ENCODE measurements at regions not wholly inside any gene's neighbourhood (a gene's known extent, or its start where the extent isn't known, plus 50 kb on each side); places are given as distances from the start of the nearest gene placed in this dataset.

- TF ChIP-seq, protein P1, sequence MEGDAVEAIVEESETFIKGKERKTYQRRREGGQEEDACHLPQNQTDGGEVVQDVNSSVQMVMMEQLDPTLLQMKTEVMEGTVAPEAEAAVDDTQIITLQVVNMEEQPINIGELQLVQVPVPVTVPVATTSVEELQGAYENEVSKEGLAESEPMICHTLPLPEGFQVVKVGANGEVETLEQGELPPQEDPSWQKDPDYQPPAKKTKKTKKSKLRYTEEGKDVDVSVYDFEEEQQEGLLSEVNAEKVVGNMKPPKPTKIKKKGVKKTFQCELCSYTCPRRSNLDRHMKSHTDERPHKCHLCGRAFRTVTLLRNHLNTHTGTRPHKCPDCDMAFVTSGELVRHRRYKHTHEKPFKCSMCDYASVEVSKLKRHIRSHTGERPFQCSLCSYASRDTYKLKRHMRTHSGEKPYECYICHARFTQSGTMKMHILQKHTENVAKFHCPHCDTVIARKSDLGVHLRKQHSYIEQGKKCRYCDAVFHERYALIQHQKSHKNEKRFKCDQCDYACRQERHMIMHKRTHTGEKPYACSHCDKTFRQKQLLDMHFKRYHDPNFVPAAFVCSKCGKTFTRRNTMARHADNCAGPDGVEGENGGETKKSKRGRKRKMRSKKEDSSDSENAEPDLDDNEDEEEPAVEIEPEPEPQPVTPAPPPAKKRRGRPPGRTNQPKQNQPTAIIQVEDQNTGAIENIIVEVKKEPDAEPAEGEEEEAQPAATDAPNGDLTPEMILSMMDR (IDR thresholded peaks at IDR 0.05; ENCODE audit: insufficient read depth, low read depth, low read length) = no peak
- Histone ChIP-seq H3K27me3 (ENCODE audit: control insufficient read depth, insufficient read depth, low read length) (no peaks in the 10 kb centered on the region), H3K36me3 (ENCODE audit: control insufficient read depth, insufficient read depth, low read length) (no peaks in the 10 kb centered on the region), H3K4me3 (ENCODE audit: low read depth, low read length) (no peak overlapping the region)
- CTCF ChIA-PET = no interaction called here
- no peak for DNase-seq (ENCODE audit: low read depth)
- POLR2A ChIA-PET = no interaction called here
These were observed 54.9 kb upstream of the FMOD start for GRCh38 chr1:203405703-203406438.

DNA sequence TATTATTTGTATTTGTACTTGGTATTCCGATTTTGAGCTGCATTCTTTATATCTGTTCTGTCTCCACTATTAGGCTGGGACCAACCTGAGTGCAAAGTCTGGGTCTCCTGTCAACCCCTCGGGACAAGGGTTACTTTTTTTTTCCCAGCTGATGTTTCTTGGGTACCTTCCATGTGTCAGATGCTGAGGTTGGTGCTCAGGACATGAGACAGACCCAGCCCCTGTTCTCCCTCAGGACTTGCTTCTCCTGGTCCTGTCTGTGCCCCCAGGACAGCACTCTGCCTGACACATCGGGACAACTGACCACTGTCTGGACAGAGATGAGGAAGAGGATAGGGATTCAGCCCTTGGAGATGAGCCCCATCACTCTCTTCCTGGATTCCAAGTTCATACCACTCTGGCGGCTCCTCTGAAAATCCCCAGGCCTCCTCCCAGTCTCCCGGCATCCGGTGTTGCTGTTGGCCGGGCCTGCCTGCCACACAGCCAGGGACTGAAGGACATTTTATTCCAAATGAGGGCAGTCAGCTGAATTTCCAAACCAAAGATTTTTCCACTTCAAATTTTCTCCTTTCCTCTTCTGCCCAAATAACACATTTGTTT, 55.6 kb upstream of the FMOD start:
- POLR2A ChIA-PET = no interaction called here
- TF ChIP-seq, protein P1 (IDR thresholded peaks at IDR 0.05; ENCODE audit: insufficient read depth, low read depth, low read length) = no peak
- DNase-seq (ENCODE audit: low read depth) = no peak
- Histone ChIP-seq H3K4me3 (ENCODE audit: low read depth, low read length) (no peak overlapping the region), H3K27me3 (ENCODE audit: control insufficient read depth, insufficient read depth, low read length) (no peaks in the 10 kb centered on the region), H3K36me3 (ENCODE audit: control insufficient read depth, insufficient read depth, low read length) (no peaks in the 10 kb centered on the region)
- CTCF ChIA-PET = no interaction called here

- Histone ChIP-seq H3K36me3 (ENCODE audit: control insufficient read depth, insufficient read depth, low read length) (no peaks in the 10 kb centered on the region), H3K27me3 (ENCODE audit: control insufficient read depth, insufficient read depth, low read length) (no peaks in the 10 kb centered on the region), H3K4me3 (ENCODE audit: low read depth, low read length) (no peak overlapping the region)
- ChIA-PET CTCF (interaction anchor here (0.7 kb wide), 1 partner anchor 83 kb away, joined by 3 read pairs; no protein-coding TSS in a partner anchor), POLR2A (no interaction called here)
- TF ChIP-seq, protein P1 (IDR thresholded peaks at IDR 0.05; ENCODE audit: insufficient read depth, low read depth, low read length) = no peak
- no peak for DNase-seq (ENCODE audit: low read depth)
These were observed 56.4 kb upstream of the FMOD start for GRCh38 chr1:203407296-203407695.

GRCh38 chr1:203408486-203409481, 57.9 kb upstream of the FMOD start:
- ChIA-PET CTCF (interaction anchor here (1.0 to 1.2 kb wide), 3 partner anchors 31 to 66 kb away, joined by 3 to 4 read pairs (median 3); no protein-coding TSS in a partner anchor), POLR2A (no interaction called here)
- H3K36me3 ChIP-seq (ENCODE audit: control insufficient read depth, insufficient read depth, low read length) = no peaks in the 10 kb centered on the region
- DNase-seq (ENCODE audit: low read depth) = peak; percentile 50
- H3K27me3 ChIP-seq (ENCODE audit: control insufficient read depth, insufficient read depth, low read length) = no peaks in the 10 kb centered on the region
- H3K4me3 ChIP-seq (ENCODE audit: low read depth, low read length) = no peak overlapping the region
- TF ChIP-seq, protein P1 (IDR thresholded peaks at IDR 0.05; ENCODE audit: insufficient read depth, low read depth, low read length) = no peak
